A673 (cell line): ENCODE measurements at regions not wholly inside any gene's neighbourhood (a gene's known extent, or its start where the extent isn't known, plus 50 kb on each side); places are given as distances from the start of the nearest gene placed in this dataset.

Source experiments
- BruUV-seq: library from RNA; stranded (reverse); fragments of 400-500 nt; replicated peaks from 2 replicates; lab custom pipeline; 2021; lab: Mats Ljungman, UMichigan
- CTCF ChIA-PET: fragments of 300-600 bp; sonication (Branson Sonifier 250); formaldehyde crosslinking; loops from one replicate; lab custom pipeline; 2022; ENCODE audit warnings: antibody characterized with exemption; lab: Charles Lee
- POLR2A ChIA-PET: fragments of 300-600 bp; sonication (Branson Sonifier 250); formaldehyde crosslinking; loops from one replicate; lab custom pipeline; 2022; ENCODE audit warnings: antibody characterized with exemption; ENCODE audit not compliant: low non-redundant PET; lab: Charles Lee
- DNase-seq: peaks from one replicate; pipeline ENCODE4 v3.0.0-alpha.2; 2015; ENCODE audit warnings: low spot score
- H3K27ac ChIP-seq: fragments of 200-600 bp; sonication (generic); 2 replicates; pipeline ENCODE4 v1.5.1; 2016; ENCODE audit warnings: mixed run types, low read depth, mild to moderate bottlenecking, mixed read lengths, antibody characterized with exemption, low read length; ENCODE audit not compliant: poor library complexity, severe bottlenecking
- H3K27me3 ChIP-seq: fragments of 200-600 bp; sonication (generic); replicated peaks from 2 replicates; pipeline ENCODE4 v1.6.1; 2017; ENCODE audit warnings: mixed run types, low read depth, mild to moderate bottlenecking, mixed read lengths, antibody characterized with exemption, low read length; ENCODE audit not compliant: insufficient read depth, poor library complexity
- H3K36me3 ChIP-seq: fragments of 200-600 bp; sonication (generic); 2 replicates; pipeline ENCODE4 v1.6.1; 2016; ENCODE audit warnings: mixed run types, mild to moderate bottlenecking, mixed read lengths, antibody characterized with exemption, low read length; ENCODE audit not compliant: insufficient read depth, poor library complexity, severe bottlenecking
- H3K4me1 ChIP-seq: fragments of 200-600 bp; sonication (generic); 2 replicates; pipeline ENCODE4 v1.6.1; 2017; ENCODE audit warnings: mixed run types, mild to moderate bottlenecking, mixed read lengths, antibody characterized with exemption, low read length; ENCODE audit not compliant: insufficient read depth, poor library complexity, severe bottlenecking
- H3K4me3 ChIP-seq: fragments of 200-600 bp; sonication (generic); 2 replicates; pipeline ENCODE4 v1.5.1; 2016; ENCODE audit warnings: low read depth, mixed run types, mild to moderate bottlenecking, mixed read lengths, low read length; ENCODE audit not compliant: poor library complexity, severe bottlenecking
- H3K9me3 ChIP-seq: fragments of 200-600 bp; sonication (generic); 2 replicates; pipeline ENCODE4 v1.6.1; 2016; ENCODE audit warnings: mixed run types, low read depth, mild to moderate bottlenecking, mixed read lengths, antibody characterized with exemption, low read length; ENCODE audit not compliant: poor library complexity, severe bottlenecking
- EZH2 ChIP-seq: fragments of 200-600 bp; sonication (generic); IDR thresholded peaks from 2 replicates; pipeline ENCODE4 v1.6.1; 2017; ENCODE audit warnings: borderline replicate concordance, low read depth, mild to moderate bottlenecking, mixed read lengths, antibody characterized with exemption, low read length; ENCODE audit not compliant: poor library complexity, severe bottlenecking
- intact Hi-C: fragments of 100-400 bp; cut with micrococcal nuclease; formaldehyde crosslinking; loops from one replicate; pipeline ENCODE4 v1.10.0; 2022; ENCODE audit not compliant: unreplicated experiment
- TF ChIP-seq, protein P1 (sequence below): fragments of 300-800, 200-600 bp; sonication (generic); conservative IDR thresholded peaks from 2 replicates; pipeline ENCODE4 v1.5.1; 2017; ENCODE audit warnings: low read depth, mild to moderate bottlenecking, antibody characterized with exemption, low read length, moderate library complexity, mixed read lengths

DNA sequence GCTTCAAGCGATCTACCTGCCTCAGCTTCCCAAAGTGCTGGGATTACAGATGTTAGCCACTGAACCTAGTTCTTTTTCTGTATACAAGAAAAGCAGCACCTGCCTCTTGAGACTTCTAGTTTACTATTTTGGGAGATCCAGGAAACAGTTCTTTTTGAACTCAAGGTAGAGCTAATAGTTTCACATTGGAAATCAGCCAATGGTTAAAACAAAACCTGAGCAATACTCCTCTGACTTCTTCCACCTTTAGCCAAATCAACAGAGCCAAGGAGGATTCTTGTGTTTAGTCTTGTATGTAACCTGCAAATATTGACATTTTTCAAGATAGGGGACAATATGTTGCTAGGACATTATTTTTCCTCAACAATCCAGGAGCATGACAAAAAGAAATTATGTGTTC lies 349.4 kb downstream of the SH3GL2 start:
- Histone ChIP-seq H3K36me3 (no peaks in the 10 kb centered on the region), H3K27ac (no peak overlapping the region), H3K4me3 (no peak overlapping the region), H3K27me3 (no peaks in the 10 kb centered on the region), H3K4me1 (no peaks in the 10 kb centered on the region), H3K9me3 (no peaks in the 10 kb centered on the region)
- no TSS peak for BruUV-seq
- TF ChIP-seq, protein P1, sequence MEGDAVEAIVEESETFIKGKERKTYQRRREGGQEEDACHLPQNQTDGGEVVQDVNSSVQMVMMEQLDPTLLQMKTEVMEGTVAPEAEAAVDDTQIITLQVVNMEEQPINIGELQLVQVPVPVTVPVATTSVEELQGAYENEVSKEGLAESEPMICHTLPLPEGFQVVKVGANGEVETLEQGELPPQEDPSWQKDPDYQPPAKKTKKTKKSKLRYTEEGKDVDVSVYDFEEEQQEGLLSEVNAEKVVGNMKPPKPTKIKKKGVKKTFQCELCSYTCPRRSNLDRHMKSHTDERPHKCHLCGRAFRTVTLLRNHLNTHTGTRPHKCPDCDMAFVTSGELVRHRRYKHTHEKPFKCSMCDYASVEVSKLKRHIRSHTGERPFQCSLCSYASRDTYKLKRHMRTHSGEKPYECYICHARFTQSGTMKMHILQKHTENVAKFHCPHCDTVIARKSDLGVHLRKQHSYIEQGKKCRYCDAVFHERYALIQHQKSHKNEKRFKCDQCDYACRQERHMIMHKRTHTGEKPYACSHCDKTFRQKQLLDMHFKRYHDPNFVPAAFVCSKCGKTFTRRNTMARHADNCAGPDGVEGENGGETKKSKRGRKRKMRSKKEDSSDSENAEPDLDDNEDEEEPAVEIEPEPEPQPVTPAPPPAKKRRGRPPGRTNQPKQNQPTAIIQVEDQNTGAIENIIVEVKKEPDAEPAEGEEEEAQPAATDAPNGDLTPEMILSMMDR = no peak
- ChIA-PET CTCF (no interaction called here), POLR2A (no interaction called here)
- no peak for DNase-seq
- intact Hi-C loops = no loop called here

DNA sequence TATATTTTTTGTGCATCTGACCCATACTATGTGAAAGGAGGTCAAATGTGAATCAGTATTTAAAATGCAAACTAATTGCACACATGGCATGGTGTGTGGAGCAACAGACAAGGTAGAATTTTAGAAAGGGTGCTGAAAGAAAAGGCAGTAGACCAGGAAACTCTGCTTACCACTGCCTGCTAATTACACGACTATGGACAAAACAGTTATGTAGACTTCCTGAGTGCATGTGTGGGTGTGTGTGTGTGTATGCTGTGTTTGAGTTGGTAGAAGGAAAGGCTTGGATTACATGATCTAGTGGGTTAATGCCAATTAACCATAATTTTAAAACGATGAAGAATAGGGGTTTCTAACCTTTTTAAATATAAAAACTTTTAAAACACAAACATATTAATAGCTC lies 349.9 kb downstream of the SH3GL2 start:
- H3K9me3 ChIP-seq = no peaks in the 10 kb centered on the region
- POLR2A ChIA-PET = no interaction called here
- no peak overlapping the region for H3K27ac ChIP-seq
- H3K27me3 ChIP-seq = no peaks in the 10 kb centered on the region
- no TSS peak for BruUV-seq
- TF ChIP-seq, protein P1 = no peak
- TF ChIP-seq EZH2 = no peak
- CTCF ChIA-PET = no interaction called here
- intact Hi-C loops = no loop called here
- no peaks in the 10 kb centered on the region for H3K36me3 ChIP-seq
- H3K4me1 ChIP-seq = no peaks in the 10 kb centered on the region
- DNase-seq = no peak
- no peak overlapping the region for H3K4me3 ChIP-seq

DNA sequence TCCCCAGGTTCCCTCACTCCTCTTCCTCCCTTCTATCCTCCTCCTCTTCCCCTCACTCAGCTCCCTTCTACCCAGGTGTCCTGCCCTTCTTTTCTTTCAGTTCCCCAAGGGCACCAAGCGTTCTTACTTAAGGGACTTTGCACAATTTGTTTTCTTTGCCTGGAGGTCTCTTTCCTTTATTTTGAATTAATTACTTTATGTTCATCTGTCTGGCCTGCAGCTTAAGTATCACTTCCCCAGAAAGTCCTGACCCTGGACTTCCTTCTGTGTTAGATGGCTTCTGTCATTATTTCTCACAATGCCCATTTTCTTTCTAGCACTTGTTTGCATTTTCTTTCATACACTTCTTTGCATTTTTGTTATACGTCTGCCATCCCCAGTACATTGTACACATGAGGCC lies 350.6 kb downstream of the SH3GL2 start:
- BruUV-seq = no TSS peak
- Histone ChIP-seq H3K36me3 (no peaks in the 10 kb centered on the region), H3K27me3 (no peaks in the 10 kb centered on the region), H3K27ac (no peak overlapping the region), H3K4me3 (no peak overlapping the region), H3K9me3 (no peaks in the 10 kb centered on the region), H3K4me1 (no peaks in the 10 kb centered on the region)
- CTCF ChIA-PET = no interaction called here
- TF ChIP-seq, protein P1 = no peak
- no peak for TF ChIP-seq EZH2
- DNase-seq = no peak
- intact Hi-C loops = no loop called here
- POLR2A ChIA-PET = no interaction called here
